Panc1 (cell line): ENCODE measurements at regions not wholly inside any gene's neighbourhood (a gene's known extent, or its start where the extent isn't known, plus 50 kb on each side); places are given as distances from the start of the nearest gene placed in this dataset.

Experiments used
- ATAC-seq: fragments of 200-7000 bp; cut with Tn5 transposase; 2 replicates; pipeline ENCODE4 v1.9.1; 2020; ENCODE audit warnings: mild to moderate bottlenecking, moderate library complexity
- BruUV-seq: library from RNA; stranded (reverse); fragments of 400-500 nt; replicated peaks from 2 replicates; lab custom pipeline; 2021; lab: Mats Ljungman, UMichigan
- CTCF ChIA-PET: fragments of 300-600 bp; sonication (Branson Sonifier 250); formaldehyde crosslinking; loops from one replicate; lab custom pipeline; 2022; ENCODE audit warnings: antibody characterized with exemption; lab: Charles Lee
- POLR2A ChIA-PET: fragments of 300-600 bp; sonication (Branson Sonifier 250); formaldehyde crosslinking; loops from one replicate; lab custom pipeline; 2022; ENCODE audit warnings: antibody characterized with exemption; lab: Charles Lee
- DNase-seq: peaks from one replicate; pipeline ENCODE4 v3.0.0-alpha.2; 2010; ENCODE audit warnings: low read depth, low spot score
- H3K27ac ChIP-seq: 2 replicates; pipeline ENCODE4 v1.5.1; 2011; ENCODE audit warnings: mild to moderate bottlenecking, low read length, inconsistent platforms
- H3K27me3 ChIP-seq: fragments of 200-500 bp; sonication (Bioruptor generic); 2 replicates; pipeline ENCODE4 v1.6.0; 2014; ENCODE audit warnings: low read length, inconsistent platforms; ENCODE audit not compliant: control insufficient read depth, insufficient read depth
- H3K36me3 ChIP-seq: fragments of 200-500 bp; sonication (Bioruptor generic); 2 replicates; pipeline ENCODE4 v1.5.1; 2014; ENCODE audit warnings: inconsistent platforms, mild to moderate bottlenecking, low read length, moderate library complexity; ENCODE audit not compliant: control insufficient read depth, insufficient read depth
- H3K4me1 ChIP-seq: 2 replicates; pipeline ENCODE4 v1.5.1; 2011; ENCODE audit warnings: inconsistent platforms, mild to moderate bottlenecking, low read length, moderate library complexity; ENCODE audit not compliant: control insufficient read depth, insufficient read depth
- H3K4me3 ChIP-seq, 2 experiments: 2 replicates each; pipeline ENCODE4 v1.5.1; 2011 to 2012; ENCODE audit warnings: low read depth in 2 of 2, low read length in 2 of 2, mild to moderate bottlenecking in 2 of 2, inconsistent platforms in 1 of 2, moderate library complexity in 1 of 2
- H3K9me3 ChIP-seq: fragments of 200-500 bp; sonication (Bioruptor generic); 2 replicates; pipeline ENCODE4 v1.5.1; 2014; ENCODE audit warnings: low read depth, mild to moderate bottlenecking, inconsistent platforms, low read length, moderate library complexity; ENCODE audit not compliant: control insufficient read depth, insufficient read depth
- CTCF ChIP-seq: fragments of 450-650 bp; IDR thresholded peaks from 2 replicates; pipeline ENCODE4 v1.5.1; 2017; ENCODE audit warnings: mild to moderate bottlenecking
- POLR2AphosphoS5 ChIP-seq: IDR thresholded peaks from 2 replicates; pipeline ENCODE4 v1.6.1; 2012; ENCODE audit warnings: mild to moderate bottlenecking, low read depth, low read length, moderate library complexity
- REST ChIP-seq, 2 experiments: IDR thresholded peaks; 2 replicates each; pipeline ENCODE4 v1.6.1; 2011 to 2012; ENCODE audit warnings: low read depth in 2 of 2, control low read depth in 1 of 2, low read length in 1 of 2, mild to moderate bottlenecking in 1 of 2, moderate library complexity in 1 of 2; ENCODE audit not compliant: insufficient read depth in 1 of 2
- SIN3A ChIP-seq: IDR thresholded peaks from 2 replicates; pipeline ENCODE4 v1.6.1; 2012; ENCODE audit warnings: low read depth, mild to moderate bottlenecking, low read length, moderate library complexity, borderline replicate concordance; ENCODE audit not compliant: insufficient read depth
- TCF7L2 ChIP-seq: IDR thresholded peaks from 2 replicates; pipeline ENCODE4 v1.6.1; 2011; ENCODE audit warnings: mild to moderate bottlenecking, low read depth, low read length, inconsistent platforms
- in situ Hi-C: cut with HindIII; loops from 2 replicates; pipeline ENCODE4 v1.10.0; 2016; ENCODE audit warnings: low sequenced_read_pairs, low pct_unique_long_range_greater_than_20kb
- intact Hi-C: fragments of 100-400 bp; cut with micrococcal nuclease; formaldehyde crosslinking; loops from one replicate; pipeline ENCODE4 v1.10.0; 2022; ENCODE audit not compliant: unreplicated experiment

GRCh38 chrX:131219271-131219670, 69.8 kb downstream of the IGSF1 start:
- H3K4me1 ChIP-seq, result no peaks in the 10 kb centered on the region
- TF ChIP-seq TCF7L2 (no peak), SIN3A (no peak), CTCF (no peak), POLR2AphosphoS5 (no peak), REST (IDR thresholded peaks at IDR 0.05; ENCODE audit: insufficient read depth in 1 of 2, low read depth in 2 of 2, low read length in 1 of 2) (no peak)
- DNase-seq (no peak), ATAC-seq (no peak)
- CTCF ChIA-PET, result no interaction called here
- intact Hi-C loops, result no loop called here
- H3K9me3 ChIP-seq, result no peaks in the 10 kb centered on the region
- in situ Hi-C loops, result no loop called here
- no peak overlapping the region for H3K27ac ChIP-seq
- BruUV-seq, result no TSS peak
- no peaks in the 10 kb centered on the region for H3K36me3 ChIP-seq
- POLR2A ChIA-PET, result no interaction called here
- no peaks in the 10 kb centered on the region; the same call in 1 of the 2 replicates for H3K27me3 ChIP-seq
- no peak overlapping the region for H3K4me3 ChIP-seq

GRCh38 chrX:131217989-131218388, 71.1 kb downstream of the IGSF1 start:
- in situ Hi-C loops, result no loop called here

More at GRCh38 chrX:131217989-131218388, 71.1 kb downstream of the IGSF1 start:
- Histone ChIP-seq H3K36me3 (no peaks in the 10 kb centered on the region), H3K4me3 (no peak overlapping the region), H3K9me3 (no peaks in the 10 kb centered on the region), H3K27ac (no peak overlapping the region), H3K4me1 (no peaks in the 10 kb centered on the region), H3K27me3 (no peaks in the 10 kb centered on the region; the same call in 1 of the 2 replicates)
- no peak for TF ChIP-seq REST (IDR thresholded peaks at IDR 0.05; ENCODE audit: insufficient read depth in 1 of 2, low read depth in 2 of 2, low read length in 1 of 2)
- no peak for TF ChIP-seq SIN3A
- TF ChIP-seq POLR2AphosphoS5, result no peak
- no peak for TF ChIP-seq CTCF
- TF ChIP-seq TCF7L2, result no peak
- POLR2A ChIA-PET, result no interaction called here
- ATAC-seq, result no peak
- DNase-seq, result no peak
- CTCF ChIA-PET, result no interaction called here
- intact Hi-C loops, result no loop called here
- BruUV-seq, result no TSS peak
